ENCODE measurements at regions not wholly inside any gene's neighbourhood (a gene's known extent, or its start where the extent isn't known, plus 50 kb on each side); places are given as distances from the start of the nearest gene placed in this dataset.
"Not testable (repeated sequence)": the region's sequence is repeated elsewhere in the genome, so short reads cannot be mapped to it uniquely, and the experiment has no call there.

GRCh38 chr5:57394421-57395210, 88.0 kb downstream of the ACTBL2 start:
- no peak for DNase-seq

- DNase-seq, result no peak
Measured at GRCh38 chr5:57386958-57387357, 95.7 kb downstream of the ACTBL2 start.

- DNase-seq, result no peak
Measured at GRCh38 chr5:57383093-57383861, 99.3 kb downstream of the ACTBL2 start.

- no peak for DNase-seq
Measured at GRCh38 chr5:57382655-57383054, 100.0 kb downstream of the ACTBL2 start.

GRCh38 chr5:57370376-57370775, 112.2 kb downstream of the ACTBL2 start:
- peak; percentile 13 for DNase-seq

- no peak for DNase-seq
Measured at GRCh38 chr5:57368010-57368409, 114.6 kb downstream of the ACTBL2 start.

- no peak for DNase-seq
Measured at GRCh38 chr5:57366744-57367143, 115.9 kb downstream of the ACTBL2 start.

- no peak for DNase-seq
Measured at GRCh38 chr5:57362951-57363350, 119.7 kb downstream of the ACTBL2 start.

GRCh38 chr5:57360871-57361270, 121.7 kb downstream of the ACTBL2 start:
- DNase-seq, result no peak

- DNase-seq, result no peak
Measured at GRCh38 chr5:57358796-57359592, 123.6 kb downstream of the ACTBL2 start.

GRCh38 chr5:57356850-57357249, 125.8 kb downstream of the ACTBL2 start:
- DNase-seq, result not testable (repeated sequence)

- DNase-seq, result no peak
Measured at GRCh38 chr5:57349214-57349613, 133.4 kb downstream of the ACTBL2 start.

- DNase-seq, result no peak
Measured at GRCh38 chr5:57348376-57349140, 134.1 kb downstream of the ACTBL2 start.

- DNase-seq, result no peak
Measured at GRCh38 chr5:57346328-57346727, 136.3 kb downstream of the ACTBL2 start.

GRCh38 chr5:57341380-57341979, 141.1 kb downstream of the ACTBL2 start:
- no peak for DNase-seq

- no peak for DNase-seq
Measured at GRCh38 chr5:57340681-57341080, 141.9 kb downstream of the ACTBL2 start.

GRCh38 chr5:57339521-57339920, 143.1 kb downstream of the ACTBL2 start:
- DNase-seq, result no peak

GRCh38 chr5:57338868-57339340, 143.7 kb downstream of the ACTBL2 start:
- no peak for DNase-seq

- no peak for DNase-seq
Measured at GRCh38 chr5:57338068-57338867, 144.3 kb downstream of the ACTBL2 start.

- no peak for DNase-seq
Measured at GRCh38 chr5:57335092-57335660, 147.4 kb downstream of the ACTBL2 start.

- no peak for DNase-seq
Measured at GRCh38 chr5:57334475-57334874, 148.1 kb downstream of the ACTBL2 start.

Measured in DMS153 (cell line).